DOHH2 (cell line): ENCODE measurements at regions not wholly inside any gene's neighbourhood (a gene's known extent, or its start where the extent isn't known, plus 50 kb on each side); places are given as distances from the start of the nearest gene placed in this dataset.

Experiments
- EZH2phosphoT487 ChIP-seq: fragments of 200-600 bp; sonication (generic); IDR thresholded peaks from 2 replicates; pipeline ENCODE4 v1.6.1; 2017; ENCODE audit warnings: borderline replicate concordance, mild to moderate bottlenecking, antibody characterized with exemption, low read length, moderate library complexity, mixed read lengths
- TF ChIP-seq, protein P1 (sequence below): fragments of 200-600 bp; sonication (generic); IDR thresholded peaks from one replicate; pipeline ENCODE4 v1.5.1; 2014; ENCODE audit warnings: antibody characterized with exemption, mild to moderate bottlenecking, low read depth, low read length; ENCODE audit not compliant: poor library complexity, severe bottlenecking

- TF ChIP-seq, protein P1, sequence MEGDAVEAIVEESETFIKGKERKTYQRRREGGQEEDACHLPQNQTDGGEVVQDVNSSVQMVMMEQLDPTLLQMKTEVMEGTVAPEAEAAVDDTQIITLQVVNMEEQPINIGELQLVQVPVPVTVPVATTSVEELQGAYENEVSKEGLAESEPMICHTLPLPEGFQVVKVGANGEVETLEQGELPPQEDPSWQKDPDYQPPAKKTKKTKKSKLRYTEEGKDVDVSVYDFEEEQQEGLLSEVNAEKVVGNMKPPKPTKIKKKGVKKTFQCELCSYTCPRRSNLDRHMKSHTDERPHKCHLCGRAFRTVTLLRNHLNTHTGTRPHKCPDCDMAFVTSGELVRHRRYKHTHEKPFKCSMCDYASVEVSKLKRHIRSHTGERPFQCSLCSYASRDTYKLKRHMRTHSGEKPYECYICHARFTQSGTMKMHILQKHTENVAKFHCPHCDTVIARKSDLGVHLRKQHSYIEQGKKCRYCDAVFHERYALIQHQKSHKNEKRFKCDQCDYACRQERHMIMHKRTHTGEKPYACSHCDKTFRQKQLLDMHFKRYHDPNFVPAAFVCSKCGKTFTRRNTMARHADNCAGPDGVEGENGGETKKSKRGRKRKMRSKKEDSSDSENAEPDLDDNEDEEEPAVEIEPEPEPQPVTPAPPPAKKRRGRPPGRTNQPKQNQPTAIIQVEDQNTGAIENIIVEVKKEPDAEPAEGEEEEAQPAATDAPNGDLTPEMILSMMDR: no peak
- no peak for TF ChIP-seq EZH2phosphoT487
Observed at GRCh38 chr13:73860501-73860900, 273.7 kb downstream of the KLF12 start.
